GM19324 (cell line): ENCODE measurements at regions not wholly inside any gene's neighbourhood (a gene's known extent, or its start where the extent isn't known, plus 50 kb on each side); places are given as distances from the start of the nearest gene placed in this dataset.

Source experiments
- ATAC-seq: cut with Tn5 transposase; IDR thresholded peaks from one replicate; pipeline ENCODE4 v1.9.1; 2021; ENCODE audit warnings: mild to moderate bottlenecking, moderate library complexity; ENCODE audit not compliant: unreplicated experiment, low FRiP score

GRCh38 chr16:80059836-80060235, 459.3 kb upstream of the MAF start:
- ATAC-seq: no peak

GRCh38 chr16:80058214-80058613, 457.7 kb upstream of the MAF start:
- no peak for ATAC-seq

DNA sequence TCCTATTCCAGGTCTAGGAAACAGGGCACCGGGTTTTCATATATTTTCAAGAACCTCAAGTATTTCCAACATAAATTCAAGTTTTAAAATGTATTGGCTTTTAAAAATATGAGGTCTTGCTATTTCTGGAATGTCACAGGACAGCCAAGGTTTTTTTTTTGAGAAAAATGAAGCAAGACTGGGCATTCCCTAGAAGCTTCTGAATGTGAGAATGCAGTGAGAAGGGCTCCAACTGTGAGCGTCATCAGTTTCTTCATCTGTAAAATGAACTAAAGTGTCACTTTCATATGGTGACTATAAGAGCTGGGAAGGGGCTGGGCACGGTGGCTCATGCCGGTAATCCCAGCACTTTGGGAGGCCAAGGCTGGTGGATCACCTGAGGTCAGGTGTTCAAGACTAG, 455.8 kb upstream of the MAF start:
- ATAC-seq: no peak

DNA sequence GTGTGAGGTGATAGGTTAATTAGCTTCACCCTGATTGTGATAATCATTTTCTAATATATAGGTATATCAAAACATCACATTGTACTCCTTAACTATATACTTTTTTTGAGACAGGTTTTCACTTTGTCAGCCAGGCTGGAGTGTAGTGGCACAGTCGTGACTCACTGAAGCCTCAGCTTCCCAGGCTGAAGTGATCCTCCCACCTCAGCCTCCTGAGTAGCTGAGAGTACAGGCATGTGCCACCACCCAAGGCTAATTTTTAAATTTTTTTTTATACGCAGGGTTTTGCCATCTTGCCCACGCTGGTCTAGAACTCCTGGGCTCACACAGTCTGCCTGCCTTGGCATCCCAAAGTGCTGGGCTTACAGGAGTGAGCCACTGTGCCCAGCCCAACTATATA, 455.3 kb upstream of the MAF start:
- ATAC-seq: no peak

DNA sequence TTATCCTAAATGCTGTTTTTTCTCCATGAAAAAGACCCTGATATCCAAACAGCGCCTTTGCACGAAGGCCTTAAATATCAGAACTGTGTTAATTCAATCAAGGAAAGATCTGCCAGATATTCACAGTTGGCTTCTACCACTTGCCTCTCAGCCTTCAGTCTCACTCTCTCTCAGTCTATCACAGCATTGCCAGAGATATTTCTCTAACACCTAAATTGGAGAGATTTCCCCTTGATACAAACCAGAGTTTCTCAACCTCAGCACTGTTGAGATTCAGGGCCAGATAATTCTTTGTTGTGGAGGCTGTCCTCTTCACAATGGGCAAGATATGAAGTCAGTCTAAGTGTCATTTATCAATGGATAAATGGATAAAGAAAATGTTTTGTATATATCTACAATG, 454.1 kb upstream of the MAF start:
- ATAC-seq: no peak

DNA sequence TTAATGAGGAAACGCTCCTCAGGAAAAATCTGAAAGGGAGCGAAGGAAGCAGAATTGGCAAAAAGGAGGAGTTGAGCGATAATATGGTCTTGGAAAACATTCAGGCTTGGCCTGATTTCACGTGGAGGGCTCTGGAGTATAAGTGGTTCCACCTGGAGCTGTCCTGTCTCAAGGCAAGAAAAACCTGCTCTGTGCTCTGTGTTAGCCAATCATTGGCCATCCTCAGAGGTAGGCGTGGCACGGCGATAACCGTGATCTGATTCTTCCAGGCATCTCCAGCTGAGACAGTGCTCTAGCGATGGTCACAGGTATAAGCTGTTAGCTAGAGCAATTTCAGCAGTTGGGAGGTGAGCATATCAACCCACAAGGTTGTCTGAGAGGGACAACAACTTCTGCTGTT, 450.5 kb upstream of the MAF start:
- ATAC-seq: no peak

DNA sequence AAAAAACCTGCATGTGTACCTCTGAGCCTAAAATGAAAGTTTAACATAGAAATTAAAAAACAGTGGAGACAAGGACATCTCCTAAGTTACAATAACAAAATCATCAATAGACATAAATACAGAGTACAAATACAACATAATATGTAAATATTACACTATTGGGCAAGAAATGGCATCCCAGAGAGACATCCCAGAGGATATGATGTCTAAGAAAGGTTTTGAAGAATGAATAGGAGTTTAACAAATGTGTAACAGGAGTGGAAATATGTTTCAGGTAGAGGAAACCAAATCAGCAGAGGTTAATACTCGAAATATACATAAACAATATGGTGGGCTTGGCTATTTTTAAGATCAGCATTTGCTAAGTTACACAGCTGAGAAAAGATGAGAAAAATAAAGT, 447.7 kb upstream of the MAF start:
- ATAC-seq: no peak

- ATAC-seq: no peak
These were observed 447.3 kb upstream of the MAF start for GRCh38 chr16:80047842-80048241.

DNA sequence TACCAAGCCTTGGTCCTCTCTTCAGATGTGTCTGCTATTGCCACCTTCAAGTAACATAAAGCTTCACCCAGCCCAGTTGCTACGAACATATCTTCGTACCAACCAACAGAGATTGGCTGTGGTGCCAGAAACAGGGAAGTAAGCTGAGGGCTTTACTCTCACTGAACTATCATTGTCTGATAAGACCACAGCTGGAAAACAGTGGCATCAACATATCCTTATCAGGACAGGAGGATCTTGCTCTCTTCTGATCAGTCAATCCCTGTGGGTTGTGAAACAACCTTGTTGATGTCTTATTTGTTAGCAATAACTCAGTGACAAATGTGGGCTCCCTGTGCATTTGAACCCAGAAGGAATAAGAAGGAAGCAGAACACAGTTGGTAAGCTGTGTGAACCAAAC, 446.3 kb upstream of the MAF start:
- no peak for ATAC-seq

DNA sequence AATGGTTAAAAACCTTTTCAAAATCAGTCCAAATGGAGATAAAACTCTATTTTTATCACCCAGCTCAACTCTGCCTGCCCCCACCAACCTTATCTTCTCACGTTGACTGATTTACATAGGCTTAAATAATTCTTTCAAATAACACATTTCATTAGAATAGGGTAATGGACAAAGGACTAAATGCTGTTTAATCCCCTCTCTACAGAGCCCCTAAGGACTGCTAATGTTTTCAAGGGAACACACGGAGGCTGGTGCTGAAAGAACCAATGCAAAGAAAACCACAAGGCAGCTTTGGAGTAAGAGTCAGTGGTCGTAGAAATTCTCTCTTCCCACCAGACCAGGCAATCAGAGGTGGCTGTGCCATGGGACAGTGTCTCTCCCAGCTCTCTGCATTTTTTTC, 445.7 kb upstream of the MAF start:
- ATAC-seq: no peak

DNA sequence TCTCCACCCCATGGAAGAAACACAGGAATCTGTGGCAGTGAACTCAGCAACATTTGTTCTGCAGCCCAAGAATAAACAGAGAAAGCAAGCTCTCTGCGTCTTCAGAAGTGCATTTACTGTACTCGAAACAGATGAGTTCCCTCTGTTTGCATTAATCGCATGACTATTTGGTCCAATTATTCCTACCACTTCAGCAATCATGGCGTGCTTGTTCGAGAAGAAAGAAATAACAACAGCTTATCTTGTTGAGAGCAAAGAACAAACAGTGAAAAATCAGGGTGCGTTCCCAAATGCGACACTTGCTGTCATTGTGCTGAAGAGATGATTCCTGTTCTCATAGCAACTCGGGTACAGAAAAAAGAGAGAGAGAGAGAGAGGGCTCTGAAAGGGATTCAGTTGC, 445.3 kb upstream of the MAF start:
- ATAC-seq: no peak

GRCh38 chr16:80041410-80041809, 440.9 kb upstream of the MAF start:
- no peak for ATAC-seq

DNA sequence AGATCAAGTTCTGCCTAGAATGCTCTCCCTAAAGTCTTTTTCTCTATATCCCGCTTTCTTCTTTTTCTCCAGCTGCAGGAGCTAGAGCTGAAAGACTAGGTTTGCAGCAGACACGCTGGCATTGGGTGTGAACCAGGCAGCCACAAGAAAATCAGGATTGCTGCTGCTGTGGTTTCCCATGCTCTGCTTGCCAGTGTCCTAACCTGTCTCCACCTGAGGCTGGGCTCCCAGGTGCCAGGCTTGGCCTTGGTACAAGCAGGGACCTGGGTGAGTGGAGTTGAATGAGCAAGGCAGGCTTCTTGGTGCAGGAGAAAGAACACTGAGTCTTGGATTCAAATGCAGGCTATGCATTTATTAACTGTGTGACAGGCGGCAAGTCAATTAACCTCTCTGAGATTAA, 440.3 kb upstream of the MAF start:
- ATAC-seq: no peak

- ATAC-seq: no peak
These were observed 439.9 kb upstream of the MAF start for GRCh38 chr16:80040413-80040812.

DNA sequence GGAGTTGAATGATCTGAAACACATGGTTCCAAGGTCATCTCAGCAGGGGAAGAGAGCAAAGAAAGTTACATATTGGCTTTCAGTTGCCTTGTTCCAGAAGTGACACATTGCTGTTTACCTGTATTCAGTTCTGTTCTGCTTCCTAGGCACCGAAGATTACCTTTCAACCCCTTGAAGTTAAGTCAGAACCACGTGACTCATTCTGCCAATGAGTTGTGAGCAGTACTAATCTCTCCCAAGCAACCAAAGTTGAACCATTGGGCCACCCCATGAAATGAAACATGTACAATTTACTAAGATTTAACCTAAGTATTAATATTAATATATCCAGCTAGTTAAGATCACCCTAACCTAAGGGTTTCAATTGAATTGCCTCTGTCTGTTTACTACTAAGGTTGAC, 439.2 kb upstream of the MAF start:
- no peak for ATAC-seq

DNA sequence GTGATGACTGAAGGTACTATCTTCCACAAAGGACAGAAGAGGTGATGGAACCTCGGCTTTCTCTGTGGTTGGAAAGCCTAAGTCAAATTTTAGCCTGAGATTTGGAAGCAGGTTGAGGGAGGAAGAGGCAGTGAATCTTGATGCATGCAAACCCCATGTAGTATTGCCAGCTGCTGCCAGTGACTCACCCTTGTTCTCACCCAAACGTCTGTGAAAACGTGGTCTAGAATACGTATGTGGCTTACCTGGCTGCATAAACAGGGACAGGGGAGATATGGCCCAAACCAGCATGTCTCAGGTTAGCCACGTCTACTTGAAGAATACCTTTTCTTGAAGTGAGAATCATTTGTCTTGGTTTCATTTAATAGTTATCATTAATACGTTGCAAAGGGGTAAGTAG, 438.0 kb upstream of the MAF start:
- ATAC-seq: no peak

GRCh38 chr16:80034948-80035663, 434.6 kb upstream of the MAF start:
- ATAC-seq: no peak

DNA sequence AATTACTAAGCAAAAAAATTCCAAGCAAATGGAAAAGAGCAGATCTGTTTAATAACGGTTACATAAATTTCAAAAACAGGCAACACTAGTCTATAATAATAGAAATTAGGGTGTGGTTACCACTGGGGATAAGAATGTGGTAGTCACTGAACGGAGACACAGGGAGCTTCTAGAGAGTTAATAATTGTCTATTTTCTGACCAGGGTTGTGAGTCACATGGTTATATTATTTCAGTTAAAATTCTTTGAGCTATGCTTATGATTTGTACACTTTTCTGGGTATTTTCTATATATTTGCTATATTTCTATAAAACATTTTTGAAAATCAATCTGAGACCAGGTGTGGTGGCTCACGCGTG, 433.9 kb upstream of the MAF start:
- ATAC-seq: no peak

- ATAC-seq: no peak
These were observed 433.4 kb upstream of the MAF start for GRCh38 chr16:80033783-80034468.

DNA sequence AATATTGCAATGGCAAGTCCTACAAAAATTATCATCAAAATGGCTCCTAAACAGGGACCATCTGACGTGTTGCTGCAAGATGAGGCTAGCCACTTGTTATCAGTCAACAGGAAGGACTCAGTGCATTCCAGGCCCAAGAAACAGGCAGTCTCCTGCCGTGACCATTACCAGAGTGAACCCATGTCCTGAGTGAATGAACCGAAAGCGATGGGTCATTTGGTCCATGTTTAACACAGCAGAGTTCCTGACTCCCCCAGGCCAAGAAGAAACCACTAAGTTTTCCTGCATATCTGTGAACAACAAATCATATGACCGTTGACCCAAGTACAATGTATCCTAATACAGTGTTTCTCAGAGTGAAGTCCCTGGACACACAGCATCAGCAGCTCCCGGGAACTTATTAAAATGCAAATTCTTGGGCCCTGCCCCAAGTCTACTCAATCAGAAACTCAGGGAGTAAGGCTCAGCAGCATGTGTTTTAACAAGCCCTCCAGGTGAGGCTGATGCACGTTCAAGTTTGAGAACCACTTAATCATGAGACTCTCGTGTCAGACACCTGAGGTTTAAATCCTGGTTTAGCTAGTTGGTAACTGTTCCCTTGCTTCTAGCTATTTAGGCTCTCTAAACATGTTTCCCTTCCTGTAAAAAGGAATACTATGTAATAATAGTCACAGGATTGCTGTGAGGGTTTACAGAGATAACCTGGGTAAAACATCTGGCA, 429.4 kb upstream of the MAF start:
- no peak for ATAC-seq

- ATAC-seq: no peak
These were observed 428.8 kb upstream of the MAF start for GRCh38 chr16:80029381-80029630.
